SK-N-SH (cell line): ENCODE measurements at regions not wholly inside any gene's neighbourhood (a gene's known extent, or its start where the extent isn't known, plus 50 kb on each side); places are given as distances from the start of the nearest gene placed in this dataset.

Experiments used
- CTCF ChIA-PET: fragments of 300-600, 350-600 bp; formaldehyde crosslinking; extraction: SDS; loops from one replicate; lab custom pipeline; 2021; lab: Yijun Ruan, JAX
- POLR2A ChIA-PET: fragments of 350-600 bp; sonication (Branson Sonifier 250); formaldehyde crosslinking; extraction: SDS; loops from one replicate; lab custom pipeline; 2020; ENCODE audit warnings: antibody characterized with exemption, inconsistent platforms; lab: Yijun Ruan, JAX
- DNase-seq: peaks from one replicate; pipeline ENCODE4 v3.0.0; 2012
- H2AFZ ChIP-seq: fragments of 200-600 bp; sonication (generic); 2 replicates; pipeline ENCODE4 v1.8.1; 2016; ENCODE audit warnings: antibody characterized with exemption, mild to moderate bottlenecking, low read depth
- H3F3A ChIP-seq: fragments of 200-600 bp; sonication (generic); replicated peaks from 2 replicates; pipeline ENCODE3; 2016; ENCODE audit warnings: antibody characterized with exemption, mild to moderate bottlenecking; ENCODE audit not compliant: insufficient read depth
- H3K27ac ChIP-seq, 2 experiments: fragments of 200-500 bp in 1 of 2; fragments of 200-600 bp in 1 of 2; sonication (Bioruptor generic) in 1 of 2; sonication (generic), shearing (Covaris generic) in 1 of 2; 2 replicates each; pipeline versions ENCODE4 v1.5.1 to v1.6.1; 2014 to 2016; ENCODE audit warnings: low read depth in 2 of 2, inconsistent platforms in 1 of 2, low read length in 1 of 2, mild to moderate bottlenecking in 1 of 2, mixed read lengths in 1 of 2
- H3K27me3 ChIP-seq: fragments of 200-600 bp; sonication (generic), shearing (Covaris generic); 2 replicates; pipeline ENCODE4 v1.6.1; 2016; ENCODE audit warnings: mixed run types; ENCODE audit not compliant: insufficient read depth
- H3K36me3 ChIP-seq, 2 experiments: fragments of 200-500 bp in 1 of 2; fragments of 200-600 bp in 1 of 2; sonication (Bioruptor generic) in 1 of 2; sonication (generic) in 1 of 2; replicated peaks in 1 of 2; 2 replicates each; pipeline versions ENCODE3 to v1.5.1; 2014 to 2016; ENCODE audit warnings: low read length in 1 of 2, mild to moderate bottlenecking in 1 of 2; ENCODE audit not compliant: insufficient read depth in 2 of 2, control insufficient read depth in 1 of 2
- H3K4me1 ChIP-seq, 2 experiments: fragments of 200-500 bp in 1 of 2; fragments of 200-600 bp in 1 of 2; sonication (Bioruptor generic) in 1 of 2; sonication (generic), shearing (Covaris generic) in 1 of 2; 2 replicates each; pipeline versions ENCODE4 v1.5.1 to v1.6.1; 2014 to 2016; ENCODE audit warnings: low read depth in 1 of 2, low read length in 1 of 2, mixed run types in 1 of 2; ENCODE audit not compliant: insufficient read depth in 2 of 2, control insufficient read depth in 1 of 2
- H3K4me2 ChIP-seq: fragments of 200-600 bp; sonication (generic), shearing (Covaris generic); 2 replicates; pipeline ENCODE4 v1.6.1; 2017; ENCODE audit warnings: mixed run types
- H3K4me3 ChIP-seq, 2 experiments: fragments of 200-500 bp in 1 of 2; fragments of 200-600 bp in 1 of 2; sonication (Bioruptor generic) in 1 of 2; sonication (generic), shearing (Covaris generic) in 1 of 2; 2 replicates each; pipeline versions ENCODE4 v1.5.1 to v1.8.1; 2014 to 2016; ENCODE audit warnings: low read depth in 2 of 2, inconsistent platforms in 1 of 2, low read length in 1 of 2, mild to moderate bottlenecking in 1 of 2, mixed read lengths in 1 of 2, moderate library complexity in 1 of 2
- H3K79me2 ChIP-seq: fragments of 200-600 bp; sonication (generic); 2 replicates; pipeline ENCODE4 v1.8.1; 2017; ENCODE audit warnings: mild to moderate bottlenecking; ENCODE audit not compliant: insufficient read depth
- H3K9ac ChIP-seq: fragments of 200-600 bp; sonication (generic); 2 replicates; pipeline ENCODE4 v1.6.1; 2017; ENCODE audit warnings: mixed run types
- H3K9me2 ChIP-seq: fragments of 200-600 bp; sonication (generic); 2 replicates; pipeline ENCODE4 v1.6.1; 2017; ENCODE audit warnings: mixed run types
- H3K9me3 ChIP-seq: fragments of 200-600 bp; sonication (generic); 2 replicates; pipeline ENCODE4 v1.6.1; 2017; ENCODE audit warnings: mixed run types, mild to moderate bottlenecking, moderate library complexity
- H4K20me1 ChIP-seq: fragments of 200-600 bp; sonication (generic); 2 replicates; pipeline ENCODE4 v1.6.1; 2017; ENCODE audit warnings: mild to moderate bottlenecking, mixed run types; ENCODE audit not compliant: insufficient read depth
- CHD2 ChIP-seq: fragments of 150-350 bp; IDR thresholded peaks from 2 replicates; pipeline ENCODE4 v1.6.1; 2018; ENCODE audit warnings: low read length; ENCODE audit not compliant: partially characterized antibody
- CTCF ChIP-seq: fragments of 200-600 bp; sonication (generic); IDR thresholded peaks from 2 replicates; pipeline ENCODE4 v1.6.1; 2017; ENCODE audit warnings: antibody characterized with exemption, mild to moderate bottlenecking, moderate library complexity
- EP300 ChIP-seq, 2 experiments: IDR thresholded peaks; 2 replicates each; pipeline versions ENCODE4 v1.4.0 to v1.6.1; 2012; ENCODE audit warnings: borderline replicate concordance in 1 of 2, low read depth in 1 of 2, low read length in 1 of 2
- FOSL2 ChIP-seq: IDR thresholded peaks from 2 replicates; pipeline ENCODE4 v1.4.0; 2012; ENCODE audit warnings: low read depth, mild to moderate bottlenecking, moderate library complexity, borderline replicate concordance
- FOXJ3 ChIP-seq: sonication (generic); formaldehyde crosslinking; IDR thresholded peaks from 2 replicates; pipeline ENCODE4 v1.5.1; 2020; ENCODE audit warnings: mild to moderate bottlenecking, missing genetic modification reagents
- FOXM1 ChIP-seq: IDR thresholded peaks from 2 replicates; pipeline ENCODE4 v1.4.0; 2012; ENCODE audit warnings: low read depth, mild to moderate bottlenecking
- JUND ChIP-seq: IDR thresholded peaks from 2 replicates; pipeline ENCODE4 v1.4.0; 2012
- MAX ChIP-seq: IDR thresholded peaks from 2 replicates; pipeline ENCODE4 v1.4.0; 2012; ENCODE audit warnings: low read depth
- POLR2AphosphoS5 ChIP-seq: IDR thresholded peaks from 2 replicates; pipeline ENCODE4 v1.6.1; 2012; ENCODE audit warnings: low read depth, low read length
- RAD21 ChIP-seq: IDR thresholded peaks from 2 replicates; pipeline ENCODE4 v1.6.1; 2012; ENCODE audit warnings: mild to moderate bottlenecking, low read length
- RCOR1 ChIP-seq: fragments of 150-350 bp; IDR thresholded peaks from 2 replicates; pipeline ENCODE4 v1.6.1; 2017; ENCODE audit warnings: antibody characterized with exemption, low read length
- REST ChIP-seq: IDR thresholded peaks from 2 replicates; pipeline ENCODE4 v1.6.1; 2012; ENCODE audit warnings: mild to moderate bottlenecking, low read depth, low read length, moderate library complexity
- RXRA ChIP-seq: IDR thresholded peaks from 2 replicates; pipeline ENCODE4 v1.4.0; 2012; ENCODE audit warnings: low read depth, mild to moderate bottlenecking, borderline replicate concordance
- TAF1 ChIP-seq: IDR thresholded peaks from 2 replicates; pipeline ENCODE4 v1.6.1; 2012; ENCODE audit warnings: low read depth, mild to moderate bottlenecking, low read length, moderate library complexity, borderline replicate concordance
- TEAD4 ChIP-seq: IDR thresholded peaks from 2 replicates; pipeline ENCODE4 v1.4.0; 2012; ENCODE audit warnings: mild to moderate bottlenecking, borderline replicate concordance; ENCODE audit not compliant: insufficient read depth
- USF2 ChIP-seq: fragments of 150-350 bp; IDR thresholded peaks from 2 replicates; pipeline ENCODE4 v1.6.1; 2017; ENCODE audit warnings: antibody characterized with exemption, low read length, low read depth, borderline replicate concordance
- YY1 ChIP-seq: IDR thresholded peaks from 2 replicates; pipeline ENCODE4 v1.4.0; 2012; ENCODE audit warnings: low read depth, mild to moderate bottlenecking

- no peak for TF ChIP-seq FOSL2
- no peak for TF ChIP-seq YY1
- TF ChIP-seq FOXJ3 (CRISPR knock-in tag) = no peak
- no peak for TF ChIP-seq TEAD4
- no peak for TF ChIP-seq RAD21
- TF ChIP-seq POLR2AphosphoS5 = no peak
- no peak for TF ChIP-seq EP300 (IDR thresholded peaks at IDR 0.05; ENCODE audit: borderline replicate concordance in 1 of 2, low read depth in 1 of 2, low read length in 1 of 2)
- TF ChIP-seq CHD2 = no peak
- no peak for TF ChIP-seq USF2
- no peak for TF ChIP-seq JUND
- no peak for TF ChIP-seq RCOR1
- TF ChIP-seq MAX = no peak
- no peak for TF ChIP-seq CTCF
- TF ChIP-seq REST = no peak
- TF ChIP-seq RXRA = no peak
- no peak for TF ChIP-seq TAF1
- TF ChIP-seq FOXM1 = no peak
- TF ChIP-seq, all 33 proteins: peak for 0
- Histone ChIP-seq H3K9me2 (no peaks in the 10 kb centered on the region), H3K4me2 (no peak overlapping the region), H3K4me3 (no peak overlapping the region), H3F3A (no peaks in the 10 kb centered on the region), H2AFZ (no peak overlapping the region), H3K36me3 (no peaks in the 10 kb centered on the region), H4K20me1 (no peaks in the 10 kb centered on the region), H3K27ac (no peak overlapping the region), H3K79me2 (no peaks in the 10 kb centered on the region), H3K27me3 (no peaks in the 10 kb centered on the region), H3K4me1 (no peaks in the 10 kb centered on the region), H3K9ac (no peak overlapping the region), H3K9me3 (0 out of 2 replicates have a peak, but pooled peaks cover 7% of the 10 kb centered on the region)
- no peak for DNase-seq
- ChIA-PET POLR2A (no interaction called here), CTCF (no interaction called here)
Observed at GRCh38 chr2:125106710-125107109, 1081.6 kb downstream of the CNTNAP5 start.
